Upper lobe of left lung (tissue), 6 donors: ENCODE measurements at regions not wholly inside any gene's neighbourhood (a gene's known extent, or its start where the extent isn't known, plus 50 kb on each side); places are given as distances from the start of the nearest gene placed in this dataset.

Experiments
- ATAC-seq, 2 donors: fragments of 200-7000 bp; cut with Tn5 transposase; one replicate each; pipeline ENCODE4 v1.9.1; 2022; ENCODE audit warnings: mild to moderate bottlenecking in 2 of 2, moderate library complexity in 2 of 2; ENCODE audit not compliant: low FRiP score in 2 of 2
- DNase-seq, 2 donors: peaks; one replicate each; pipeline ENCODE4 v3.0.0-alpha.2; 2019 to 2020
- H3K27ac ChIP-seq, 4 donors: fragments of 200-600 bp; sonication (generic); one replicate each; pipeline ENCODE4 v1.5.1; 2016 to 2019
- H3K27me3 ChIP-seq, 4 donors: fragments of 200-600 bp; sonication (generic); one replicate each; pipeline ENCODE4 v1.5.1; 2017 to 2019
- H3K36me3 ChIP-seq, 4 donors: fragments of 200-600 bp; sonication (generic); one replicate each; pipeline ENCODE4 v1.5.1; 2016 to 2019
- H3K4me1 ChIP-seq, 4 donors: fragments of 200-600 bp; sonication (generic); one replicate each; pipeline ENCODE4 v1.5.1; 2018 to 2019
- H3K4me3 ChIP-seq, 4 donors: fragments of 200-600 bp; sonication (generic); one replicate each; pipeline ENCODE4 v1.5.1; 2017 to 2019; ENCODE audit warnings: mild to moderate bottlenecking in 2 of 4, moderate library complexity in 1 of 4
- H3K9me3 ChIP-seq, 4 donors: fragments of 200-600 bp; sonication (generic); one replicate each; pipeline ENCODE4 v1.5.1; 2018 to 2019
- EP300 ChIP-seq, 4 donors: sonication (generic); formaldehyde crosslinking; IDR thresholded peaks; one replicate each; pipeline ENCODE4 v1.5.1; 2017; ENCODE audit warnings: antibody characterized with exemption in 4 of 4, control low read depth in 2 of 4
- POLR2A ChIP-seq, 4 donors: fragments of 450-650 bp; IDR thresholded peaks; one replicate each; pipeline ENCODE4 v1.5.1; 2016 to 2017; ENCODE audit warnings: antibody characterized with exemption in 4 of 4, mild to moderate bottlenecking in 2 of 4
- POLR2AphosphoS5 ChIP-seq, 2 donors: sonication (generic); formaldehyde crosslinking; IDR thresholded peaks; one replicate each; pipeline ENCODE4 v1.5.1; 2017; ENCODE audit warnings: antibody characterized with exemption in 2 of 2
- WGBS, 2 donors: methylation state at CpG; one replicate each; pipeline ENCODE4 v1.1.5; 2017 to 2018; 5-methylcytosine and 5-hydroxymethylcytosine counted together
- TF ChIP-seq, protein P1 (sequence below), 6 experiments: fragments of 450-650 bp in 4 of 6; fragments of 200-600 bp in 2 of 6; sonication (generic) in 2 of 6; IDR thresholded peaks; one replicate each; pipeline ENCODE4 v1.5.1; 2016 to 2019; ENCODE audit warnings: antibody characterized with exemption in 6 of 6
- donor health status: DM: no; HTN: no; CAD: no; lungs with moderate emphysema.
- donor health status: DM: no; HTN: yes; CAD: no; lungs with severe emphysema.

GRCh38 chr2:120536141-120536540 lies 190.2 kb downstream of the INHBB start:
- ATAC-seq (no peak), DNase-seq (no peak)
- H3K4me1 ChIP-seq, result peaks cover 5 to 20% (median 8%) of the 10 kb centered on the region in 4 donors
- no peak overlapping the region for H3K4me3 ChIP-seq
- H3K9me3 ChIP-seq, result no peaks in the 10 kb centered on the region
- no peaks in the 10 kb centered on the region for H3K36me3 ChIP-seq
- H3K27ac ChIP-seq, result no peak overlapping the region
- no peaks in the 10 kb centered on the region for H3K27me3 ChIP-seq
- no peak for TF ChIP-seq EP300 (IDR thresholded peaks at IDR 0.05)
- TF ChIP-seq, protein P1, sequence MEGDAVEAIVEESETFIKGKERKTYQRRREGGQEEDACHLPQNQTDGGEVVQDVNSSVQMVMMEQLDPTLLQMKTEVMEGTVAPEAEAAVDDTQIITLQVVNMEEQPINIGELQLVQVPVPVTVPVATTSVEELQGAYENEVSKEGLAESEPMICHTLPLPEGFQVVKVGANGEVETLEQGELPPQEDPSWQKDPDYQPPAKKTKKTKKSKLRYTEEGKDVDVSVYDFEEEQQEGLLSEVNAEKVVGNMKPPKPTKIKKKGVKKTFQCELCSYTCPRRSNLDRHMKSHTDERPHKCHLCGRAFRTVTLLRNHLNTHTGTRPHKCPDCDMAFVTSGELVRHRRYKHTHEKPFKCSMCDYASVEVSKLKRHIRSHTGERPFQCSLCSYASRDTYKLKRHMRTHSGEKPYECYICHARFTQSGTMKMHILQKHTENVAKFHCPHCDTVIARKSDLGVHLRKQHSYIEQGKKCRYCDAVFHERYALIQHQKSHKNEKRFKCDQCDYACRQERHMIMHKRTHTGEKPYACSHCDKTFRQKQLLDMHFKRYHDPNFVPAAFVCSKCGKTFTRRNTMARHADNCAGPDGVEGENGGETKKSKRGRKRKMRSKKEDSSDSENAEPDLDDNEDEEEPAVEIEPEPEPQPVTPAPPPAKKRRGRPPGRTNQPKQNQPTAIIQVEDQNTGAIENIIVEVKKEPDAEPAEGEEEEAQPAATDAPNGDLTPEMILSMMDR (IDR thresholded peaks at IDR 0.05), result no peak
- no peak for TF ChIP-seq POLR2A (IDR thresholded peaks at IDR 0.05)
- 78 to 84% methylated on average over 4 of the region's 4 CpGs for WGBS, 2 donors

DNA sequence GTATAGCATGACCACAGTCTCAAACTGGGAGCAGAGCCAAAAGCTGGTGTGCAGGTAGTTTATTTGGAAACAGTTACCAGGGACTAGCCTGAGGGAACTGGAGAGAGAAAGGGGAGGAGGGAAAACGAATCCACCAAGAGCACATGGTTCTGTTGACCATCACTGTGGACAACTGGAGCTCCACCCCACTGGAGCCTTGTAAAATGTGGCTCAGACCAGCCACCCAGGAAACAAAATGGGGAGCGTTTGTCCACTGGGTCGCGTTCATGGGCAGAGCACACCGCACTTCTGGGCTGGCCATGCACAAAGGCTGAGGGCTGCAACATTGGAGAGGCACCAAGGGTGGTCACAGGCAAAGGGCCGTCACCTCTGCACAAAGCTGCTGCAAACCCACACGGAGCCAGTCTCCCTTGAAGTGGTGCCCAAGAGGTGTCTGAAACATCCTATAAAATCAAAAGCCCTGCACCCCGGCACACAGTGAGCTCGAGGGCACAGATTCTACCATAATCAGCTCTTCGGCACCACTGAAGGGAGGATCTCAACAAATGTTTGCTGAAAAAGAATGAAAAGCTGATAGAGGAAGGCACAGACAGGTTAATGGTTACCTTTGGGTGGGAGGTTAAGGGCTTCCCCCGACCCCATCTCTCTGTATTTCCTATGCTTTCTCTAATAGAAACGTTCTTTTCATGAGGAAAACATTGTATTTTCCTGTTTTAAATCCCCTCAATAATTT lies 192.9 kb downstream of the INHBB start:
- Histone ChIP-seq H3K9me3 (no peaks in the 10 kb centered on the region), H3K36me3 (no peaks in the 10 kb centered on the region), H3K4me1 (peaks cover 5 to 15% (median 10%) of the 10 kb centered on the region in 4 donors), H3K27ac (no peak overlapping the region), H3K4me3 (no peak overlapping the region), H3K27me3 (no peaks in the 10 kb centered on the region)
- DNase-seq (no peak), ATAC-seq (no peak)
- 74 to 76% methylated on average over 10 to 12 of the region's 12 CpGs for WGBS, 2 donors
- TF ChIP-seq EP300 (IDR thresholded peaks at IDR 0.05), result no peak
- no peak for TF ChIP-seq POLR2A (IDR thresholded peaks at IDR 0.05)
- TF ChIP-seq, protein P1 (IDR thresholded peaks at IDR 0.05), result no peak
- TF ChIP-seq POLR2AphosphoS5 (IDR thresholded peaks at IDR 0.05), result no peak

DNA sequence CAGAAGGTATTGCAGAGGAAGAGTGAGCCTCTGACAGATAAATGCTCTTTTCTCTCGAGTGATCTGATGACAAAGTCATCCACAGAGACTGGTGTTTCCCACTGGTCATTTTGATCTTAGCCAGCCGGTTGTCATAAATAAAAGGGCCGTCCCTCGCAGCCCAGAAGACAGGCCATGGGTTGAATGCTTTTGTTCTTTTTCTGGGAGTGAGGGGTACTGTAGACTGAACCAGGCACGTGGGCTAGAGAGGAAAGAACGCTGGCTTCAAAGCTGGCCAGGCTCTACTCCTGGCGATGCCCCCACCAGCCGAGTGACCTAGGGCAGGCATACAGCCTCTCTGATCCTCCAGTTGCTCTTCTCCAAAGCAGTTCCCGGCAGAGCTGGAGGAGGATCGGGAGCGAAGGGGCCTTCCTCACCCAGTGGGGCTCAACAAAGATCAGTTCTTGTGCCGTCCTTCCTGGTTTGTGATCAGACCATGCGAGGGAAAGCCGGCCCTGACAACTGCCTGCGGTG lies 193.5 kb downstream of the INHBB start:
- Histone ChIP-seq H3K27ac (peak overlapping the region in 2 of 4 donors; percentile 33 to 49), H3K36me3 (no peaks in the 10 kb centered on the region), H3K9me3 (no peaks in the 10 kb centered on the region), H3K27me3 (no peaks in the 10 kb centered on the region), H3K4me1 (peaks cover 5 to 15% (median 10%) of the 10 kb centered on the region in 4 donors), H3K4me3 (no peak overlapping the region)
- TF ChIP-seq, protein P1 (IDR thresholded peaks at IDR 0.05), result no peak
- TF ChIP-seq EP300 (IDR thresholded peaks at IDR 0.05) (no peak), POLR2A (IDR thresholded peaks at IDR 0.05) (no peak), POLR2AphosphoS5 (IDR thresholded peaks at IDR 0.05) (no peak)
- ATAC-seq (no peak), DNase-seq (no peak)
- 72 to 82% methylated on average over 11 to 15 of the region's 15 CpGs for WGBS, 2 donors

GRCh38 chr2:120539937-120540718 lies 194.2 kb downstream of the INHBB start:
- Histone ChIP-seq H3K9me3 (no peaks in the 10 kb centered on the region), H3K27me3 (no peaks in the 10 kb centered on the region), H3K27ac (peak overlapping the region in 3 of 4 donors; percentile 33 to 49 (median 42)), H3K4me1 (peaks cover 5 to 15% (median 10%) of the 10 kb centered on the region in 4 donors), H3K36me3 (no peaks in the 10 kb centered on the region), H3K4me3 (no peak overlapping the region)
- peak; percentile 69 to 71 for ATAC-seq
- peak in 1 of 2 donors; percentile 68 for DNase-seq
- TF ChIP-seq, protein P1 (IDR thresholded peaks at IDR 0.05), result no peak
- TF ChIP-seq POLR2A (IDR thresholded peaks at IDR 0.05) (no peak), EP300 (IDR thresholded peaks at IDR 0.05) (peak in 2 of 4 donors; percentile 64 to 65), POLR2AphosphoS5 (IDR thresholded peaks at IDR 0.05) (peak; percentile 32 to 81)
- WGBS, 2 donors, result 64 to 70% methylated on average over 9 to 15 of the region's 17 CpGs
